SH-SY5Y (cell line): ENCODE measurements at regions not wholly inside any gene's neighbourhood (a gene's known extent, or its start where the extent isn't known, plus 50 kb on each side); places are given as distances from the start of the nearest gene placed in this dataset.

Source experiments
- GATA2 ChIP-seq: IDR thresholded peaks from 2 replicates; pipeline ENCODE4 v1.6.1; 2011; ENCODE audit warnings: mild to moderate bottlenecking, low read depth, low read length
- GATA3 ChIP-seq: IDR thresholded peaks from 2 replicates; pipeline ENCODE4 v1.6.1; 2011; ENCODE audit warnings: low read depth, mild to moderate bottlenecking, low read length, moderate library complexity

- TF ChIP-seq GATA2, result no peak
- no peak for TF ChIP-seq GATA3
Observed at GRCh38 chr22:22785316-22786065, 102.1 kb upstream of the IGLL5 start.
